Stimulated activated CD8-positive, alpha-beta memory T cell treated with anti-CD3 and anti-CD28 coated beads, Interleukin-4, amount 100 ng/mL, for 48 hours (primary cell): ENCODE measurements at regions not wholly inside any gene's neighbourhood (a gene's known extent, or its start where the extent isn't known, plus 50 kb on each side); places are given as distances from the start of the nearest gene placed in this dataset.

Experiments used
- DNase-seq: peaks from one replicate; pipeline ENCODE4 v3.0.0-alpha.2; 2020

GRCh38 chr9:95653246-95653645, 136.5 kb upstream of the PTCH1 start:
- DNase-seq = no peak

GRCh38 chr9:95650720-95651119, 133.9 kb upstream of the PTCH1 start:
- no peak for DNase-seq

GRCh38 chr9:95649801-95650213, 133.0 kb upstream of the PTCH1 start:
- DNase-seq = no peak

- no peak for DNase-seq
Measured at GRCh38 chr9:95648225-95648624, 131.5 kb upstream of the PTCH1 start.

- no peak for DNase-seq
Measured at GRCh38 chr9:95645992-95646391, 129.2 kb upstream of the PTCH1 start.

GRCh38 chr9:95645579-95645978, 128.8 kb upstream of the PTCH1 start:
- no peak for DNase-seq

GRCh38 chr9:95644377-95644776, 127.6 kb upstream of the PTCH1 start:
- no peak for DNase-seq

- DNase-seq = no peak
Measured at GRCh38 chr9:95643619-95644018, 126.8 kb upstream of the PTCH1 start.

- no peak for DNase-seq
Measured at GRCh38 chr9:95642189-95642588, 125.4 kb upstream of the PTCH1 start.

- no peak for DNase-seq
Measured at GRCh38 chr9:95641586-95641985, 124.8 kb upstream of the PTCH1 start.

GRCh38 chr9:95640336-95640735, 123.6 kb upstream of the PTCH1 start:
- no peak for DNase-seq

- no peak for DNase-seq
Measured at GRCh38 chr9:95635986-95636671, 119.4 kb upstream of the PTCH1 start.

GRCh38 chr9:95634536-95634935, 117.8 kb upstream of the PTCH1 start:
- DNase-seq = no peak

- no peak for DNase-seq
Measured at GRCh38 chr9:95634114-95634513, 117.3 kb upstream of the PTCH1 start.

- no peak for DNase-seq
Measured at GRCh38 chr9:95629585-95629984, 112.8 kb upstream of the PTCH1 start.

GRCh38 chr9:95627802-95628201, 111.0 kb upstream of the PTCH1 start:
- DNase-seq = no peak

GRCh38 chr9:95626885-95627558, 110.3 kb upstream of the PTCH1 start:
- DNase-seq = peak; percentile 48

GRCh38 chr9:95626341-95626740, 109.6 kb upstream of the PTCH1 start:
- no peak for DNase-seq

GRCh38 chr9:95623640-95624039, 106.9 kb upstream of the PTCH1 start:
- no peak for DNase-seq

- no peak for DNase-seq
Measured at GRCh38 chr9:95620722-95621121, 104.0 kb upstream of the PTCH1 start.

- DNase-seq = no peak
Measured at GRCh38 chr9:95620314-95620713, 103.5 kb upstream of the PTCH1 start.

- no peak for DNase-seq
Measured at GRCh38 chr9:95615246-95615645, 98.5 kb upstream of the PTCH1 start.

- DNase-seq = no peak
Measured at GRCh38 chr9:95613670-95614069, 96.9 kb upstream of the PTCH1 start.

GRCh38 chr9:95611354-95611753, 94.6 kb upstream of the PTCH1 start:
- no peak for DNase-seq
